ENCODE measurements at regions not wholly inside any gene's neighbourhood (a gene's known extent, or its start where the extent isn't known, plus 50 kb on each side); places are given as distances from the start of the nearest gene placed in this dataset.
"Not testable (repeated sequence)": the region's sequence is repeated elsewhere in the genome, so short reads cannot be mapped to it uniquely, and the experiment has no call there.

- Histone ChIP-seq H3K36me3 (ENCODE audit: insufficient read depth, low read length) (no peaks in the 10 kb centered on the region), H3K27me3 (ENCODE audit: insufficient read depth, low read length, poor library complexity, severe bottlenecking) (no peaks in the 10 kb centered on the region), H3K4me3 (ENCODE audit: low read length) (no peak overlapping the region), H3K27ac (ENCODE audit: low read depth, low read length) (no peak overlapping the region), H3K4me1 (ENCODE audit: insufficient read depth, low read length) (peaks cover 15% of the 10 kb centered on the region), H3K9me3 (ENCODE audit: low read length) (no peaks in the 10 kb centered on the region)
- ChIA-PET CTCF (no interaction called here), POLR2A (no interaction called here)
- no peak for DNase-seq
- Mint-ChIP-seq H3K27me3 (peaks cover 0 to 5% of the 10 kb centered on the region in 2 donors), H3K27ac (peak overlapping the region in 1 of 8 donors; percentile 69), H3K4me3 (no peak overlapping the region), H3K4me1 (peaks cover 16 to 22% (median 18%) of the 10 kb centered on the region in 3 donors), H3K36me3 (peaks cover 0 to 32% (median 2%) of the 10 kb centered on the region in 3 donors), H3K9me3 (peaks cover 21 to 45% (median 40%) of the 10 kb centered on the region in 5 donors)
These were observed 736.6 kb downstream of the TBC1D22A start for GRCh38 chr22:47498969-47499495.

GRCh38 chr22:47497666-47498065 is 735.2 kb downstream of the TBC1D22A start:
- Histone ChIP-seq H3K4me3 (ENCODE audit: low read length) (no peak overlapping the region), H3K36me3 (ENCODE audit: insufficient read depth, low read length) (no peaks in the 10 kb centered on the region), H3K27ac (ENCODE audit: low read depth, low read length) (no peak overlapping the region), H3K4me1 (ENCODE audit: insufficient read depth, low read length) (peaks cover 23% of the 10 kb centered on the region), H3K9me3 (ENCODE audit: low read length) (no peaks in the 10 kb centered on the region), H3K27me3 (ENCODE audit: insufficient read depth, low read length, poor library complexity, severe bottlenecking) (no peaks in the 10 kb centered on the region)
- Mint-ChIP-seq H3K27me3 (peaks cover 0 to 3% of the 10 kb centered on the region in 2 donors), H3K4me1 (peaks cover 25 to 32% (median 28%) of the 10 kb centered on the region in 3 donors), H3K36me3 (peaks cover 0 to 30% (median 2%) of the 10 kb centered on the region in 3 donors), H3K27ac (peak overlapping the region in 2 of 8 donors; percentile 33 to 42), H3K4me3 (no peak overlapping the region), H3K9me3 (peaks cover 24 to 43% (median 39%) of the 10 kb centered on the region in 5 donors)
- ChIA-PET CTCF (no interaction called here), POLR2A (no interaction called here)
- no peak for DNase-seq

GRCh38 chr22:47495110-47495509 is 732.7 kb downstream of the TBC1D22A start:
- POLR2A ChIA-PET: no interaction called here
- peak in 1 of 5 donors; percentile 58 for DNase-seq
- CTCF ChIA-PET: no interaction called here
- peaks cover 10 to 29% (median 20%) of the 10 kb centered on the region in 5 donors for H3K9me3 Mint-ChIP-seq
- Histone ChIP-seq H3K27me3 (ENCODE audit: insufficient read depth, low read length, poor library complexity, severe bottlenecking) (no peaks in the 10 kb centered on the region), H3K4me3 (ENCODE audit: low read length) (no peak overlapping the region), H3K27ac (ENCODE audit: low read depth, low read length) (no peak overlapping the region), H3K9me3 (ENCODE audit: low read length) (no peaks in the 10 kb centered on the region), H3K36me3 (ENCODE audit: insufficient read depth, low read length) (no peaks in the 10 kb centered on the region), H3K4me1 (ENCODE audit: insufficient read depth, low read length) (peaks cover 23% of the 10 kb centered on the region)
- H3K27ac Mint-ChIP-seq: peak overlapping the region; percentile 35 to 98 (median 88)
- H3K27me3 Mint-ChIP-seq: peaks cover 0 to 5% of the 10 kb centered on the region in 2 donors
- H3K36me3 Mint-ChIP-seq: peaks cover 0 to 24% (median 2%) of the 10 kb centered on the region in 3 donors
- H3K4me3 Mint-ChIP-seq: peak overlapping the region; percentile 14 to 78 (median 55)
- H3K4me1 Mint-ChIP-seq: peaks cover 25 to 35% (median 28%) of the 10 kb centered on the region in 3 donors

- H3K4me1 ChIP-seq (ENCODE audit: insufficient read depth, low read length); H3K36me3 ChIP-seq (ENCODE audit: insufficient read depth, low read length); H3K4me3 ChIP-seq (ENCODE audit: low read length); H3K9me3 Mint-ChIP-seq; H3K27me3 ChIP-seq (ENCODE audit: insufficient read depth, low read length, poor library complexity, severe bottlenecking); CTCF ChIA-PET; H3K27ac Mint-ChIP-seq; H3K4me3 Mint-ChIP-seq; H3K27me3 Mint-ChIP-seq; POLR2A ChIA-PET; H3K9me3 ChIP-seq (ENCODE audit: low read length); DNase-seq; H3K27ac ChIP-seq (ENCODE audit: low read depth, low read length): not testable (repeated sequence)
- H3K36me3 Mint-ChIP-seq: peaks cover 0 to 16% (median 0%) of the 10 kb centered on the region in 3 donors
- peaks cover 0 to 15% (median 8%) of the 10 kb centered on the region in 3 donors for H3K4me1 Mint-ChIP-seq
These were observed 725.7 kb downstream of the TBC1D22A start for GRCh38 chr22:47488131-47488530.

GRCh38 chr22:47486569-47487312 is 724.3 kb downstream of the TBC1D22A start:
- H3K4me3 ChIP-seq (ENCODE audit: low read length): no peak overlapping the region
- no peaks in the 10 kb centered on the region for H3K36me3 ChIP-seq (ENCODE audit: insufficient read depth, low read length)
- POLR2A ChIA-PET: no interaction called here
- CTCF ChIA-PET: no interaction called here
- Mint-ChIP-seq H3K27me3 (peaks cover 3 to 10% of the 10 kb centered on the region in 2 donors), H3K27ac (peak overlapping the region in 7 of 8 donors; percentile 89 to 98 (median 95)), H3K4me1 (peaks cover 0 to 15% (median 4%) of the 10 kb centered on the region in 3 donors), H3K9me3 (peaks cover 0 to 3% (median 0%) of the 10 kb centered on the region in 5 donors), H3K4me3 (peak overlapping the region; percentile 35 to 98 (median 94)), H3K36me3 (peaks cover 0 to 12% (median 0%) of the 10 kb centered on the region in 3 donors)
- H3K27ac ChIP-seq (ENCODE audit: low read depth, low read length): no peak overlapping the region
- H3K27me3 ChIP-seq (ENCODE audit: insufficient read depth, low read length, poor library complexity, severe bottlenecking): no peaks in the 10 kb centered on the region
- H3K9me3 ChIP-seq (ENCODE audit: low read length): no peaks in the 10 kb centered on the region
- no peaks in the 10 kb centered on the region for H3K4me1 ChIP-seq (ENCODE audit: insufficient read depth, low read length)
- no peak for DNase-seq

GRCh38 chr22:47484960-47485569 is 722.6 kb downstream of the TBC1D22A start:
- Histone ChIP-seq H3K27ac (ENCODE audit: low read depth, low read length) (no peak overlapping the region), H3K9me3 (ENCODE audit: low read length) (no peaks in the 10 kb centered on the region), H3K36me3 (ENCODE audit: insufficient read depth, low read length) (no peaks in the 10 kb centered on the region), H3K4me3 (ENCODE audit: low read length) (no peak overlapping the region), H3K4me1 (ENCODE audit: insufficient read depth, low read length) (no peaks in the 10 kb centered on the region), H3K27me3 (ENCODE audit: insufficient read depth, low read length, poor library complexity, severe bottlenecking) (no peaks in the 10 kb centered on the region)
- Mint-ChIP-seq H3K27me3 (peaks cover 3 to 12% of the 10 kb centered on the region in 2 donors), H3K4me3 (peak overlapping the region in 6 of 7 donors; percentile 37 to 98 (median 92)), H3K4me1 (peaks cover 0 to 14% (median 4%) of the 10 kb centered on the region in 3 donors), H3K27ac (peak overlapping the region in 7 of 8 donors; percentile 56 to 97 (median 89)), H3K36me3 (peaks cover 0 to 11% (median 0%) of the 10 kb centered on the region in 3 donors), H3K9me3 (peaks cover 0 to 5% (median 0%) of the 10 kb centered on the region in 5 donors)
- POLR2A ChIA-PET: no interaction called here
- CTCF ChIA-PET: no interaction called here
- DNase-seq: no peak

GRCh38 chr22:47476231-47476630 is 713.8 kb downstream of the TBC1D22A start:
- CTCF ChIA-PET: no interaction called here
- H3K27me3 Mint-ChIP-seq: peaks cover 2 to 28% of the 10 kb centered on the region in 2 donors

GRCh38 chr22:47474895-47475294 is 712.4 kb downstream of the TBC1D22A start:
- H3K27me3 Mint-ChIP-seq: peaks cover 2 to 22% of the 10 kb centered on the region in 2 donors
- Histone ChIP-seq H3K9me3 (ENCODE audit: low read length) (no peaks in the 10 kb centered on the region), H3K27ac (ENCODE audit: low read depth, low read length) (no peak overlapping the region), H3K4me1 (ENCODE audit: insufficient read depth, low read length) (peaks cover 5% of the 10 kb centered on the region), H3K27me3 (ENCODE audit: insufficient read depth, low read length, poor library complexity, severe bottlenecking) (no peaks in the 10 kb centered on the region), H3K4me3 (ENCODE audit: low read length) (peak overlapping the region; percentile 31), H3K36me3 (ENCODE audit: insufficient read depth, low read length) (no peaks in the 10 kb centered on the region)
- H3K4me3 Mint-ChIP-seq: peak overlapping the region; percentile 35 to 80 (median 73)
- H3K9me3 Mint-ChIP-seq: peaks cover 0 to 2% (median 0%) of the 10 kb centered on the region in 5 donors
- H3K4me1 Mint-ChIP-seq: peaks cover 16 to 25% (median 21%) of the 10 kb centered on the region in 3 donors
- ChIA-PET CTCF (no interaction called here), POLR2A (no interaction called here)
- DNase-seq: no peak
- peak overlapping the region in 5 of 8 donors; percentile 18 to 83 (median 64) for H3K27ac Mint-ChIP-seq
- no peaks in the 10 kb centered on the region for H3K36me3 Mint-ChIP-seq

More at GRCh38 chr22:47476231-47476630, 713.8 kb downstream of the TBC1D22A start:
- peaks cover 0 to 5% (median 0%) of the 10 kb centered on the region in 5 donors for H3K9me3 Mint-ChIP-seq
- no peak for DNase-seq
- H3K4me1 ChIP-seq (ENCODE audit: insufficient read depth, low read length): peaks cover 5% of the 10 kb centered on the region
- H3K4me3 Mint-ChIP-seq: peak overlapping the region in 2 of 7 donors; percentile 8 to 42
- H3K36me3 Mint-ChIP-seq: no peaks in the 10 kb centered on the region
- peak overlapping the region in 1 of 8 donors; percentile 61 for H3K27ac Mint-ChIP-seq
- H3K4me1 Mint-ChIP-seq: peaks cover 16 to 25% (median 21%) of the 10 kb centered on the region in 3 donors
- H3K27ac ChIP-seq (ENCODE audit: low read depth, low read length): no peak overlapping the region
- POLR2A ChIA-PET: no interaction called here
- H3K36me3 ChIP-seq (ENCODE audit: insufficient read depth, low read length): no peaks in the 10 kb centered on the region
- no peak overlapping the region for H3K4me3 ChIP-seq (ENCODE audit: low read length)
- H3K9me3 ChIP-seq (ENCODE audit: low read length): no peaks in the 10 kb centered on the region
- no peaks in the 10 kb centered on the region for H3K27me3 ChIP-seq (ENCODE audit: insufficient read depth, low read length, poor library complexity, severe bottlenecking)

All from CD8-positive, alpha-beta memory T cell (primary cell).